ENCODE measurements at regions not wholly inside any gene's neighbourhood (a gene's known extent, or its start where the extent isn't known, plus 50 kb on each side); places are given as distances from the start of the nearest gene placed in this dataset.

DNA sequence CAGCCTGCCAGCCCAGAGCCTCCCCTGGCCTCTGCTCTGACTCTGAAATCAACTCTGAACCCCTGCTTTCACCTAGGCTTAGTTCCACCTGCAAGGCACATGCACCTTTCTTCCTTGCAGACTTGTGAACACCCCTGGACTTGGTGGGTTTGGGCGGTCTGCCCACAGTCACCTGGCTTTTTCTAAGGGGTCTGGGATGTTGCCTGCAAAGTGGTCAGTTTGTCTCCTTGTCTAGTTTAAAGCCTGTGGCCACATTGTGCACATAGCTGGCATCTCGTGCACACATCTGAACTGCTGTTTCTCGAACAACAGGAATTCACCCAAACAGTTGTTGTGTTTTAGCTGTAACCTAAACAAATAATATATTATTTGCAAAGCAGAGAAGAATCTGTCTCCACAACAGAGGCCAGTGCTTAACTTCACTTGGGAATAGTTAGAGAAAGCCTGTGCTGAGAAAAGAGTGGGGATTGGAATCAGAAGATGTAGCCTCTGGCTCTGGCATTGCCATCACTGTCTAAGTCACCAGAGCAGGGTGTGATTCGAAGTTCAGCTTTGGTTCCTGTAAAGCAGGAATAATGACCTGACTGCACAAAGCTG, 108.5 kb downstream of the TMEM18 start:
- TF ChIP-seq POLR2A (IDR thresholded peaks at IDR 0.05) = no peak
- TF ChIP-seq, protein P1, sequence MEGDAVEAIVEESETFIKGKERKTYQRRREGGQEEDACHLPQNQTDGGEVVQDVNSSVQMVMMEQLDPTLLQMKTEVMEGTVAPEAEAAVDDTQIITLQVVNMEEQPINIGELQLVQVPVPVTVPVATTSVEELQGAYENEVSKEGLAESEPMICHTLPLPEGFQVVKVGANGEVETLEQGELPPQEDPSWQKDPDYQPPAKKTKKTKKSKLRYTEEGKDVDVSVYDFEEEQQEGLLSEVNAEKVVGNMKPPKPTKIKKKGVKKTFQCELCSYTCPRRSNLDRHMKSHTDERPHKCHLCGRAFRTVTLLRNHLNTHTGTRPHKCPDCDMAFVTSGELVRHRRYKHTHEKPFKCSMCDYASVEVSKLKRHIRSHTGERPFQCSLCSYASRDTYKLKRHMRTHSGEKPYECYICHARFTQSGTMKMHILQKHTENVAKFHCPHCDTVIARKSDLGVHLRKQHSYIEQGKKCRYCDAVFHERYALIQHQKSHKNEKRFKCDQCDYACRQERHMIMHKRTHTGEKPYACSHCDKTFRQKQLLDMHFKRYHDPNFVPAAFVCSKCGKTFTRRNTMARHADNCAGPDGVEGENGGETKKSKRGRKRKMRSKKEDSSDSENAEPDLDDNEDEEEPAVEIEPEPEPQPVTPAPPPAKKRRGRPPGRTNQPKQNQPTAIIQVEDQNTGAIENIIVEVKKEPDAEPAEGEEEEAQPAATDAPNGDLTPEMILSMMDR (IDR thresholded peaks at IDR 0.05) = no peak

All from sigmoid colon (tissue), 3 donors.